Prostate gland (tissue), 2 donors: ENCODE measurements at regions not wholly inside any gene's neighbourhood (a gene's known extent, or its start where the extent isn't known, plus 50 kb on each side); places are given as distances from the start of the nearest gene placed in this dataset.

Source experiments
- DNase-seq: peaks from one replicate; pipeline ENCODE4 v3.0.0-alpha.2; 2019; ENCODE audit warnings: low spot score
- H3K27ac ChIP-seq, 2 donors: fragments of 200-600 bp; sonication (generic); 2 replicates each; pipeline ENCODE4 v1.5.1; 2017 to 2019
- H3K27me3 ChIP-seq: fragments of 200-600 bp; sonication (generic); replicated peaks from 2 replicates; pipeline ENCODE4 v1.5.1; 2019; ENCODE audit not compliant: insufficient read depth
- H3K36me3 ChIP-seq, 2 donors: fragments of 200-600 bp; sonication (generic); 1 replicate in 1 of 2; 2 replicates in 1 of 2; pipeline versions ENCODE4 v1.5.1 to v1.8.1; 2017 to 2019
- H3K4me1 ChIP-seq: fragments of 200-600 bp; sonication (generic); replicated peaks from 2 replicates; pipeline ENCODE4 v1.5.1; 2019
- H3K4me3 ChIP-seq, 2 donors: fragments of 200-600 bp; sonication (generic); 2 replicates each; pipeline ENCODE4 v1.5.1; 2017 to 2019
- H3K9me3 ChIP-seq: fragments of 200-600 bp; sonication (generic); 2 replicates; pipeline ENCODE4 v1.5.1; 2017
- CTCF ChIP-seq, 4 experiments: fragments of 200-600 bp in 2 of 4; fragments of 450-650 bp in 2 of 4; sonication (generic) in 2 of 4; IDR thresholded peaks; 1 replicate in 3 of 4; 2 replicates in 1 of 4; pipeline ENCODE4 v1.5.1; 2016 to 2019; ENCODE audit warnings: antibody characterized with exemption in 4 of 4, mild to moderate bottlenecking in 2 of 4, moderate library complexity in 2 of 4
- POLR2A ChIP-seq: fragments of 450-650 bp; IDR thresholded peaks from one replicate; pipeline ENCODE4 v1.6.1; 2016; ENCODE audit warnings: antibody characterized with exemption, mild to moderate bottlenecking
- POLR2AphosphoS5 ChIP-seq: sonication (generic); formaldehyde crosslinking; IDR thresholded peaks from one replicate; pipeline ENCODE4 v1.6.1; 2017; ENCODE audit warnings: antibody characterized with exemption
- WGBS: methylation state at CpG from one replicate; pipeline ENCODE4 v1.1.5; 2018; 5-methylcytosine and 5-hydroxymethylcytosine counted together
- intact Hi-C: fragments of 100-400 bp; cut with DNase I; formaldehyde crosslinking; loops from one replicate; pipeline ENCODE4 v1.14.2; 2022

- H3K27me3 ChIP-seq, result no peaks in the 10 kb centered on the region
- H3K4me1 ChIP-seq, result no peaks in the 10 kb centered on the region
- H3K9me3 ChIP-seq, result no peaks in the 10 kb centered on the region
- H3K27ac ChIP-seq, result no peak overlapping the region
- DNase-seq, result no peak
- no peak overlapping the region for H3K4me3 ChIP-seq
- intact Hi-C loops, result loop anchor here (10.0 kb wide), 1 partner anchor 1439 kb away; no protein-coding TSS in a partner anchor
- WGBS, result 79% methylated on average over 13 of the region's 13 CpGs
- H3K36me3 ChIP-seq, result no peaks in the 10 kb centered on the region
- TF ChIP-seq POLR2AphosphoS5 (no peak), CTCF (IDR thresholded peaks at IDR 0.05) (no peak), POLR2A (no peak)
These were observed 1227.2 kb upstream of the WWC1 start for GRCh38 chr5:167064198-167064776.

- no peak for DNase-seq
- WGBS, result 67% methylated on average over 3 of the region's 3 CpGs
- Histone ChIP-seq H3K27ac (no peak overlapping the region), H3K4me3 (no peak overlapping the region), H3K4me1 (no peaks in the 10 kb centered on the region), H3K9me3 (no peaks in the 10 kb centered on the region), H3K27me3 (no peaks in the 10 kb centered on the region), H3K36me3 (no peaks in the 10 kb centered on the region)
- intact Hi-C loops, result loop anchor here (10.0 kb wide), 1 partner anchor 1441 kb away; no protein-coding TSS in a partner anchor
- TF ChIP-seq POLR2A (no peak), CTCF (IDR thresholded peaks at IDR 0.05) (no peak), POLR2AphosphoS5 (no peak)
These were observed 1225.7 kb upstream of the WWC1 start for GRCh38 chr5:167065794-167066193.

DNA sequence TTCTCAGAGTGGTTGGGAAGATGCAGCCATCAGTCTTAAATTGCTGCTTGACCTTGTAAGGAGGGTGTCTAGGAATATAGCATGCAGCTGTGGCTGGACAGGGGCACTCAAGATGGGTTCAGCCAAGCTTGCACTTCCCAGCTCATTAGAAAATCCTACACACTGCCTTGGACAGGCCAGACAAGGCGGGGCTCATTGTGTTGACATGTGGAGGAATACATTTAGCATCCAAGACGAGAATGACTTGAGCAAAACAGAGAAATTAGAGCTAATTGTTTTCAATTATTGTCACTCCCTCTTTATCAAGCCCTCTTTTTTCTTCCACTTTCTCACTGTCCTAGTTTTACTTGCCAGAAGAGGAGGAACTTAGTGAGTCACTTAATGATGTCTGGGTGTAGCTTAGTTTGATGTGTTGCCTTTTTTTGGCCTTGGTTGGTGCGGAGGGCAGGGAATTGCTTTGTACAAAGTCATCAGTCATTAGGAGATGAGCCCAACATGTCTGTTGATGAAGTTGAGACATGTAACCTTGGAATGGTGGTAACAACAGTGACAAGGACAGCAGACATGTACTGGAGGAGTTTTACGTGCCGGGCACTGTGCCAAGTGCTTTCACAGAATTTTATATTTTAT is 1219.3 kb upstream of the WWC1 start:
- no peaks in the 10 kb centered on the region for H3K36me3 ChIP-seq
- 67% methylated on average over 5 of the region's 5 CpGs for WGBS
- no peak for TF ChIP-seq POLR2A
- TF ChIP-seq POLR2AphosphoS5, result no peak
- TF ChIP-seq CTCF (IDR thresholded peaks at IDR 0.05), result no peak
- intact Hi-C loops, result no loop called here
- DNase-seq, result no peak
- no peaks in the 10 kb centered on the region for H3K4me1 ChIP-seq
- no peak overlapping the region for H3K4me3 ChIP-seq
- H3K27ac ChIP-seq, result no peak overlapping the region
- H3K27me3 ChIP-seq, result no peaks in the 10 kb centered on the region
- H3K9me3 ChIP-seq, result no peaks in the 10 kb centered on the region

DNA sequence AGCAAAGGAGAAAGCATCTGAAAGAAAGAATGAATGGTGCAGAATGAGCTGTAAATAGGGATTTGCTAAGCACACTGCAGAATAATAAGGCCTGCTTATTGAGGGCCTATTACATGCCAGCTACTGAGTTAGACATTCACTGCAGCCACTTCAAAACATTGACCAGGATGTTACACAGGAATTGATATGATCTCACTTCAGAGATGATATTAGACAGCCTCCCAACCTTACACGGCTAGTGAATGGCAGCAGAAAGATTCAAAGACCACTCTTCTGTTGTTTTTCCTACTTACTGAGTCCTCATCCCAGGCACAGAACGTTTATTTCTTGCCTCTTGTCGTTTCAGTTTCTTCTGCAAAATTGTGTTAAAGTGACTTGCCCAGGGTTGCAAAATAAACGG is 1209.9 kb upstream of the WWC1 start:
- intact Hi-C loops, result no loop called here
- no peaks in the 10 kb centered on the region for H3K36me3 ChIP-seq
- no peaks in the 10 kb centered on the region for H3K4me1 ChIP-seq
- H3K27ac ChIP-seq, result no peak overlapping the region
- TF ChIP-seq POLR2AphosphoS5, result no peak
- TF ChIP-seq POLR2A, result no peak
- no peak for TF ChIP-seq CTCF (IDR thresholded peaks at IDR 0.05)
- 20% methylated on average over 4 of the region's 4 CpGs for WGBS
- H3K9me3 ChIP-seq, result no peaks in the 10 kb centered on the region
- H3K4me3 ChIP-seq, result no peak overlapping the region
- H3K27me3 ChIP-seq, result no peaks in the 10 kb centered on the region
- no peak for DNase-seq

DNA sequence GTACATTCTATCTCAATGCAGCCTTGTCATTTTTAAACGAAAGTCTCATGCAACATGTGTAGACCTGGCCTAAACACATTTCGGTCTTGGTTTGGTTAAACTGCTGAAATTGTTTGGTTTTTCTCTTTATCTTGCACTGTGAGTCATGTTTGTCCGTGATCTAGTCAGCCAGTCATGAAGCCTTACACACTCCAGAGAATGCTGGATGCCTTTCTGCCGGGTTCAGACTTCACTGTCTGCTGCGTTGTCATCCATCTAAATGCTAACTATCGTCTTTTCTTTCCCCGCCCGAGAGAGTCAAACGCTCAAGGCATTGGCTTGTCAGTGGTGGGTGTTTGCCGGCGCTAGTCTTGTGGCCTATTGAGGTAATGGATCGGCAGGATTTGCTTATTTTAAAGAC is 1194.6 kb upstream of the WWC1 start:
- no peak for DNase-seq
- WGBS, result 74% methylated on average over 12 of the region's 12 CpGs
- Histone ChIP-seq H3K4me1 (no peaks in the 10 kb centered on the region), H3K36me3 (no peaks in the 10 kb centered on the region), H3K4me3 (no peak overlapping the region), H3K9me3 (no peaks in the 10 kb centered on the region), H3K27me3 (no peaks in the 10 kb centered on the region), H3K27ac (no peak overlapping the region)
- no peak for TF ChIP-seq POLR2AphosphoS5
- no peak for TF ChIP-seq POLR2A
- no peak for TF ChIP-seq CTCF (IDR thresholded peaks at IDR 0.05)
- intact Hi-C loops, result no loop called here
